NT2/D1 (cell line): ENCODE measurements at regions not wholly inside any gene's neighbourhood (a gene's known extent, or its start where the extent isn't known, plus 50 kb on each side); places are given as distances from the start of the nearest gene placed in this dataset.
"Not testable (repeated sequence)": the region's sequence is repeated elsewhere in the genome, so short reads cannot be mapped to it uniquely, and the experiment has no call there.

Experiments used
- DNase-seq: peaks from one replicate; pipeline ENCODE4 v3.0.0-alpha.2; 2011; ENCODE audit warnings: low read depth, low spot score
- H3K27me3 ChIP-seq: 2 replicates; pipeline ENCODE4 v1.6.0; 2011; ENCODE audit warnings: mild to moderate bottlenecking; ENCODE audit not compliant: insufficient read length, insufficient read depth
- H3K36me3 ChIP-seq: 2 replicates; pipeline ENCODE4 v1.6.1; 2011; ENCODE audit warnings: mild to moderate bottlenecking, low read length, mixed read lengths; ENCODE audit not compliant: insufficient read depth, insufficient read length
- H3K4me1 ChIP-seq: 2 replicates; pipeline ENCODE4 v1.5.1; 2011; ENCODE audit not compliant: insufficient read depth, insufficient read length
- H3K4me3 ChIP-seq: 2 replicates; pipeline ENCODE4 v1.5.1; 2011; ENCODE audit warnings: low read depth; ENCODE audit not compliant: insufficient read length
- H3K9ac ChIP-seq: 2 replicates; pipeline ENCODE4 v1.6.0; 2011; ENCODE audit warnings: low read depth; ENCODE audit not compliant: insufficient read length
- H3K9me3 ChIP-seq: 2 replicates; pipeline ENCODE4 v1.5.1; 2011; ENCODE audit warnings: mild to moderate bottlenecking, low read length; ENCODE audit not compliant: insufficient read depth
- SUZ12 ChIP-seq: IDR thresholded peaks from 2 replicates; pipeline ENCODE4 v1.6.1; 2011; ENCODE audit not compliant: insufficient read length, insufficient read depth; ENCODE audit errors: extremely low read depth
- YY1 ChIP-seq: IDR thresholded peaks from 2 replicates; pipeline ENCODE4 v1.6.1; 2011; ENCODE audit not compliant: insufficient read length, insufficient read depth
- ZNF274 ChIP-seq: IDR thresholded peaks from 2 replicates; pipeline ENCODE4 v1.6.1; 2011; ENCODE audit warnings: mild to moderate bottlenecking, low read depth, low read length

DNA sequence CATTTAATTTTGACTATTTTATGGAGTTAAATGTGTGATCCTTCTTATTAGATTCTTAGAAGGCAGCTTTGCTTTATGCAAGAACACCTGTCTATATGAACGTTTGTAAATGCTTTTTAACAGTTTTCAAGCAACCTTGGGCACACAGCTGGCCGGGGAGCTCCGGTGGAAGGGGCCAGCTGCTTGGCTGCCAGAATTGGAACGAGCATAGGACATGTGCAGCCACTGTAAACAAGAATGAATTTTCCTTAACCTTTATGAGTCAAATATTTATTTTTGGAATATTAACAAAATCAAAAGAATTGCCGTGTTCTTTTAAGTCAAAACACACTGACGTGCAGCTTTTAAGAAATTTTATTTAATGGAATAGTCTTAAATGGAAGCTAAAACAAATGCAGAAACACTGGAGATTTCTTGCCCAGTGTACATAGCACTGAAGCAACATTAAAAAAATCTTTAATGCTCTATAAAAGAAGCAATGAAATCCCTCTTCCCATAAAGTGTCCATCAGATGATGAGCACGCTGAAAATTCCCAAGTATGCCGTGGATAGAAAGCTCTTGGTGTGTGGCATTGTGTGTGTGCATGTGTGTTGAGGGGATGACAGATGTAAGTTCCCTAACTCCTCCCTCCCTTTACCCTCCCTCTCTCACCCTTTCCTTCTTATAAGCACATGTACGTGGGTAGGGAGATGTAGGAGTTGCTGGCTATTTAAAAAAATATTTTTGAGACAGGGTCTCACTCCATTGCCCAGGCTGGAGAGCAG lies 208.9 kb upstream of the EXOC2 start:
- H3K4me1 ChIP-seq = no peaks in the 10 kb centered on the region
- no peaks in the 10 kb centered on the region for H3K27me3 ChIP-seq
- DNase-seq = no peak
- H3K9ac ChIP-seq = no peak overlapping the region
- H3K9me3 ChIP-seq = no peaks in the 10 kb centered on the region
- no peaks in the 10 kb centered on the region for H3K36me3 ChIP-seq
- H3K4me3 ChIP-seq = no peak overlapping the region
- TF ChIP-seq SUZ12 = no peak
- no peak for TF ChIP-seq YY1
- TF ChIP-seq ZNF274 = no peak

DNA sequence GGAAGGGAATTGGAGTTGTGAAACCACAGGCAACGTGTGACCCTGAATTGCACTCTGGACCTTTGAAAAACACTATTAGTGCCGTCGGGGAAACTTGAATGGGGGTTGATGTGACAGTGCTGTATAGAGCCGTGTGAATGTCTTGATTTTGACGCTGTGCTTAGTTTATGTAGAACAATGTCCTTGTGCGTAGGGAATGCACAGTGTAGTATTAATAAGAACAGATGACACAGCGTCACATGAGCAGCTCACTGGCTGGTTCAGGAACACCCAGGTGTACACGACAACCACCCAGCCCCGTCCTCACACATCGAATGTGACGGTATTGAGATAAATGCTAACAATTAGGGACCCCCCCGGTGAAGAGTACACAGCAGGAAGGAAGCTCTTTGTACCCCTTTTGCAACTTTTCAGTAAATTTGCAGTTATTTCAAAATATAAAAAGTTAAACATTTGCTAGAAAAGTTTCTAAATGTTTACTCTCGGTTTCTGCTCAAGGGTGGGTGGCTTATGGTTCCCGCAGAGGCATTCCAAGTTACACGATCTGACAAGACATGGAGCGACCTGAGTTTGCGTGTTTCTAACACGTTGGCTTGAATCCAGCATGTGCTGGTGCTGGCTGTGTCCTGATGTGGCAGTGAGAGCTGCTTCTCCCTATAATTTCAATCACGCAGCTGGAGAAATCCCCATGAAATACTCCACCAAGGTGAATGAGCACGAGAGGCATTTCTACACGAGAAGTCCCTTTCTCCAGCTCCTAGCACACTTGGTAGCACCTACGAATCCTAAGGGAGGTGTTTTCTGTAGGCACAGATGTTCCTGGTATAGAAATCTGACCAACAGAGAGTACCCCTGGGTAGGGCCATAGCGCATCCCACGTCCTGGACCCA lies 208.0 kb upstream of the EXOC2 start:
- no peak overlapping the region for H3K4me3 ChIP-seq
- no peaks in the 10 kb centered on the region for H3K27me3 ChIP-seq
- H3K9me3 ChIP-seq = no peaks in the 10 kb centered on the region
- H3K36me3 ChIP-seq = no peaks in the 10 kb centered on the region
- no peaks in the 10 kb centered on the region for H3K4me1 ChIP-seq
- DNase-seq = no peak
- no peak for TF ChIP-seq SUZ12
- no peak for TF ChIP-seq ZNF274
- TF ChIP-seq YY1 = no peak
- no peak overlapping the region for H3K9ac ChIP-seq

DNA sequence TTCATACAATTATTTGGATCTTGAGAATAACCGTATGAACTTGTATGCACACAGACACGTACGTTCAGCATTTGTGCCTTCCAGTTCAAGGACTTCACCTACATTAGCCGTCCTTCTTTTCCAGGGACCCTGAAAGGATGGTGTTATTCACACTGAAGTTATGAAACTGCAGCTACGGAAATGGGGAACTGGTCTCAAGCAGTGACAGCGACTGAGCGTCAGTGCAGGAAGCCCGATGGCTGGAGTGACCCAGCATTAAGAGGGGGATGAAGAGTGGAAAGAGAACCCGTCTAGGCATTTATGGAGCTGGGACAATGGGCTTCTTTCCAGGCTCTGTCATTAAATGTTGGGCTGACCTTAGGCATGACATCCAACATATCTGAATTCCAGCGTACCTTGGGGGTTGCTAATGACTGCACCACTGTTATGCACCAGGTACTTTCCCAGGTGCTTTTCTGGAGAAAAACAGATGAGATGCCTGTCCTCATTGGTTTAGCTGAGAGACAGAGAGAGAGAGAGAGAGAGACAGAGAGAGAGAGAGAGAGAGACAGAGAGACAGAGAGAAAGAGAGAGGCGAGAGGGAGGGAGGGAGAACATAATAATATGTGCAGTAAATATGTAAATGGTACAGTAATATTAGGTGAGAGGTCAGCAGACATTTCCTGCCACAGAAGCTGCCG lies 204.7 kb upstream of the EXOC2 start:
- DNase-seq = no peak
- H3K27me3 ChIP-seq = no peaks in the 10 kb centered on the region

DNA sequence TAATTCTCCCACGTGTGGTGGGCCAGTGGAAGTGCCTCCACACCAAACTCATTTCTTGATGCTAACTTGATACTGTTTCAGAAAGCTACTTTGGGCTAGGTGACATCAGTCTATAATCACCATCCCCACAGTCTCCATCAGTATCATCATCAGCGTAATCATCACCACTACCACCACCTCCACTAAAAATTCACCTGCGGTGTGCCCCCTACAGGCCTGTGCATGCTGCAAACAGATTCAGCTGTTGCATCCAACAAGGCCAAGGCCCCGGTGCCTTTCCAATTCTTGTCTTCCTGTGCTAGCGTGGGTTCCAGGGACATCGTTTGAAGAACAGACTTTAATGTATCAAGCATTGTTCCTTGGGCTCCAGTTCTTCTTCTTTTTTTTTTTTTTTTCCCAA lies 201.3 kb upstream of the EXOC2 start:
- Histone ChIP-seq H3K9ac (no peak overlapping the region), H3K4me1 (no peaks in the 10 kb centered on the region), H3K9me3 (no peaks in the 10 kb centered on the region), H3K36me3 (no peaks in the 10 kb centered on the region), H3K27me3 (no peaks in the 10 kb centered on the region), H3K4me3 (no peak overlapping the region)
- no peak for DNase-seq
- TF ChIP-seq ZNF274 (no peak), SUZ12 (no peak), YY1 (no peak)

More for the DNA sequence above, 204.7 kb upstream of the EXOC2 start:
- Histone ChIP-seq H3K4me1 (no peaks in the 10 kb centered on the region), H3K36me3 (no peaks in the 10 kb centered on the region), H3K9ac (no peak overlapping the region), H3K9me3 (no peaks in the 10 kb centered on the region), H3K4me3 (no peak overlapping the region)
- TF ChIP-seq YY1 (no peak), SUZ12 (no peak), ZNF274 (no peak)

DNA sequence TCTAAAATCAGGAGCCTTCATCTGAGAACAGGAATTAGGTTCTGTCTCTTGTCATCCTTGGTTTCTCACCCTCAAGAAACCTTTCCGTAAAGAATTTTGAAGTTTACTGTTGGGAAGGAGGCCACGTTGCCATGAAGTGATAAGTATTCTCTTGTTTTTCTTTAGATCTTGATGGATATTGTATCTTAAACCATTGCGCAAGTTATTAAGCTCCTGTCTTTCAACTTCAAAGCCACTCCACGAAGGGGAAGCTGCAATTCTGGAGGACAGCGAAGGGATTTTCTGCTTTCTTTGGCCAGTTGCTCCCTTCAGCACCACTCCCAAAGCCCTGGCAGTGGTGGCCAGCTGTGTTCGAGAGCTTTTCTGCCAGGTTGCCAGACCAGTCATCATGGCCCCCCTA lies 198.1 kb upstream of the EXOC2 start:
- no peak overlapping the region for H3K4me3 ChIP-seq
- no peak overlapping the region for H3K9ac ChIP-seq
- no peak for DNase-seq
- no peaks in the 10 kb centered on the region for H3K4me1 ChIP-seq
- TF ChIP-seq SUZ12 (no peak), ZNF274 (no peak), YY1 (no peak)
- H3K9me3 ChIP-seq = no peaks in the 10 kb centered on the region
- H3K36me3 ChIP-seq = no peaks in the 10 kb centered on the region
- no peaks in the 10 kb centered on the region for H3K27me3 ChIP-seq

DNA sequence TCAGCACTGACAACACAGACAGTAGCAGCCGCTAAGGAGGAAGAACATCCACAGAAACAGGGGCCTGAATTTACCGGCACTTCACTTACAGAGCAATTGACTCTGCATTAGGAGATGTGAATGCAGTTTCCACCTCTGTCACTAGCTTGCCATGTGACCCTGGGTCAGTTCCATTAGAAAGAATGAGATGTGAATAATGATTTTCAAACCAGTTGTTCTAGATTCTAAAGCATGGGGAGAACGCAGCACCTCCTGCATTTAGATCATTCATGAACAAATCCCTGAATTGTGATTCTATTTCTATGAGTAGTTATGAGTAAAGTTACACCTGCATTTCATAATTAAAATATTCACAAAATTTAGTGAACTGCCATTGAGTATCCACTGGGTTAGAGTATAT lies 197.3 kb upstream of the EXOC2 start:
- Histone ChIP-seq H3K9me3 (no peaks in the 10 kb centered on the region), H3K4me3 (no peak overlapping the region), H3K9ac (no peak overlapping the region), H3K27me3 (no peaks in the 10 kb centered on the region), H3K36me3 (no peaks in the 10 kb centered on the region), H3K4me1 (no peaks in the 10 kb centered on the region)
- no peak for DNase-seq
- TF ChIP-seq YY1 = no peak
- no peak for TF ChIP-seq ZNF274

DNA sequence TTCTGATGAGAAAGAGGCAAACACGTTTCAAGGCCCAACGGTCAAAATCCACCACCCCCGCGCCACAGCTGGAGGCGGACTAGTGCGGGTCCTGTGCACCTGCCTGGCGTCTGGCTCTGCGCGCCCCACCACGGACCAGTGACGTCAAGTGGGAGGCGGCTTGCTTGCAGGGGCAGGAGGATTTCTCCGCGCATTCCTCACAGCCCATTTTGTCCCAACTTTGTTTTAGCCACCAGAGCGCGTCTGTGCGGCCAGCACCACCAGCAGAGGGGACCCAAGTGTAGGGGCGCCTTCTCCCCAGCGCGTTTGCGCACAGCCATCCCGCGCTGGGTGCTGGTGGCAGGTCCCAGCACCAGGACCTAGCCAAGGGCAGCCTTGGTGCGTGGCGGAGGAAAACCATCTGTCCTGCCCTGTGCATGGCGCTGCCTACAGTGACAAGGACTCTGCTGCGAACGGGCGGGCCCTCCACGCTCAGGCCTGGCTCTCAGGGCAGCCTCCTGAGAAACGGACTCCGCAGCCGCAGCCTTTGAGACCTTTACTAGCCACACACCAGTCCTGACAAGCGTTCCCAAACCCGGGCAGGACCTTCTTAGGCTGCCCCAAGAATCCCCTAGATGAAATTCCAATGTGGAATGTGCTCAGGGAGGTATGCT lies 194.8 kb upstream of the EXOC2 start:
- TF ChIP-seq YY1 (no peak), SUZ12 (no peak), ZNF274 (no peak)
- Histone ChIP-seq H3K27me3 (no peaks in the 10 kb centered on the region), H3K4me1 (no peaks in the 10 kb centered on the region), H3K4me3 (no peak overlapping the region), H3K9ac (no peak overlapping the region), H3K36me3 (no peaks in the 10 kb centered on the region), H3K9me3 (no peaks in the 10 kb centered on the region)
- DNase-seq = no peak

DNA sequence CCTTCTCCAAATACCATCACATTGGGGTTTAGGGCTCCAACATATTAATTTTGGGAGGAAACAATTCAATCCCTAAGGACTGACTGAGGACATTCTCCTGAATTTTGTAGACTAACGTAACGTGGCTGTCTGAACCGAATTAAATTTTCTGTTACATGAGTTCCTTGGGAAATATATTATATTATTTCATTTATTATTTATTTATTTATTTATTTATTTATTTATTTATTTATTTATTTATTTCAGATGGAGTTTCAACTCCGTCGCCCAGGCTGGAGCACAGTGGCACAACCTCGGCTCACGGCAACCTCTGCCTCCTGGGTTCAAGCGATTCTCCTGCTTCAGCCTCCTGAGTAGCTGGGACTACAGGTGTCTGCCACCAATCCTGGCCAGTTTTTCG lies 193.2 kb upstream of the EXOC2 start:
- H3K9ac ChIP-seq, H3K9me3 ChIP-seq, H3K27me3 ChIP-seq, DNase-seq, H3K4me1 ChIP-seq, H3K4me3 ChIP-seq, H3K36me3 ChIP-seq: not testable (repeated sequence)
